ENCODE measurements at regions not wholly inside any gene's neighbourhood (a gene's known extent, or its start where the extent isn't known, plus 50 kb on each side); places are given as distances from the start of the nearest gene placed in this dataset.

DNA sequence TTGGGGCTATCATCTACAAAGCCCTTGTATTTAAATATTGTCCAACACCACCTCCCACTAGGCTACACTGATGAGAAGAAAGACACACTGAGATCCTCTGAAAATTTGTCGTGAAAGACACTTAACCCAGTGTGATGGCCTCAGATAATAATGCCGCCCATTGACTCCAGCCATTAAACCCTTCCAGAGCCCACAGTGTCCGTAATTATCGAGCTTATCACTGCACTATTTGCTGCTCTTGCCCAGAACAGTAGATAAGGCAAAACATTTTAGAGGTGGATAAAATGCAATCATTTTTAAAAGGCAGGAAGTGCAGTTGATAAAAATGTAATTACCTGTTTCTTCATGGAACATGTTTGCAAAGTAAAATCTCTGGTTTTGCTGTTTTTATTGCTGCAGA is 121.3 kb upstream of the DDX18 start:
- Histone ChIP-seq H4K20me1 (ENCODE audit: control insufficient read depth, extremely low read depth, insufficient read depth, low read length) (no peaks in the 10 kb centered on the region), H3K4me3 (replicated peaks in 1 of 4; ENCODE audit: control extremely low read depth in 1 of 4, insufficient read depth in 1 of 4, low read depth in 3 of 4, low read length in 4 of 4) (no peak overlapping the region), H3K79me2 (ENCODE audit: control insufficient read depth, insufficient read depth, low read length) (no peaks in the 10 kb centered on the region), H3K27ac (ENCODE audit: insufficient read depth, low read length) (no peak overlapping the region), H3K4me1 (ENCODE audit: control insufficient read depth, extremely low read depth, insufficient read depth, low read length) (no peaks in the 10 kb centered on the region), H3K27me3 (ENCODE audit: control insufficient read depth, insufficient read depth, low read length) (no peaks in the 10 kb centered on the region), H3K9ac (ENCODE audit: insufficient read depth, low read length) (no peak overlapping the region), H2AFZ (ENCODE audit: low read length) (no peak overlapping the region), H3K36me3 (ENCODE audit: control insufficient read depth, insufficient read depth, low read length) (no peaks in the 10 kb centered on the region), H3K4me2 (ENCODE audit: extremely low read depth, insufficient read depth, low read length) (no peak overlapping the region), H3K9me3 (ENCODE audit: control insufficient read depth, insufficient read depth, low read depth, low read length) (no peaks in the 10 kb centered on the region)
- TF ChIP-seq EZH2 (IDR thresholded peaks at IDR 0.05; ENCODE audit: low read length, missing control alignments) (no peak), CTCF (conservative IDR thresholded peaks at IDR 0.05 in 1 of 2, IDR thresholded peaks at IDR 0.05 in 1 of 2; ENCODE audit: low read depth in 1 of 2, low read length in 2 of 2) (no peak)
- no peak for DNase-seq (ENCODE audit: low read depth in 2 of 2)

DNA sequence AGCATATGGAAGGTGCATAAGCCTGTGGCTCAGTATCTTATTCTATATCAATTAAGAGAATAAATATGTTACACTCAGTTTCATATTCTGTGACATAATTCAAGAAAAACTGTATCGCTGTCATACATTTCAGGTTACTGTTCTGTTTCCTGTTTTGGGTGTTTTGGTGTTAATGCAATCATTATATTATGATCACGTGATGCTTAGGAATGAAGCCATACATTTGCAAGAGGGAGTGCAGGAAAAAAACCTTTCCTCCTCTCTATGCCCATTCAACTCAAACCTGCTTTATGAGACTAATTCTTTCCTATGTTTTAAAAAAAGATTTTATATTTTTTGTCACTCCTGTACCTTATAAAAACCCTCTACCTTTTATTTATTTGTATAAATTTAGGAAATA is 120.8 kb upstream of the DDX18 start:
- Histone ChIP-seq H3K4me1 (ENCODE audit: control insufficient read depth, extremely low read depth, insufficient read depth, low read length) (no peaks in the 10 kb centered on the region), H3K27ac (ENCODE audit: insufficient read depth, low read length) (no peak overlapping the region), H3K79me2 (ENCODE audit: control insufficient read depth, insufficient read depth, low read length) (no peaks in the 10 kb centered on the region), H3K36me3 (ENCODE audit: control insufficient read depth, insufficient read depth, low read length) (no peaks in the 10 kb centered on the region), H4K20me1 (ENCODE audit: control insufficient read depth, extremely low read depth, insufficient read depth, low read length) (no peaks in the 10 kb centered on the region), H3K27me3 (ENCODE audit: control insufficient read depth, insufficient read depth, low read length) (no peaks in the 10 kb centered on the region), H3K9ac (ENCODE audit: insufficient read depth, low read length) (no peak overlapping the region), H3K4me3 (replicated peaks in 1 of 4; ENCODE audit: control extremely low read depth in 1 of 4, insufficient read depth in 1 of 4, low read depth in 3 of 4, low read length in 4 of 4) (no peak overlapping the region), H3K9me3 (ENCODE audit: control insufficient read depth, insufficient read depth, low read depth, low read length) (no peaks in the 10 kb centered on the region), H3K4me2 (ENCODE audit: extremely low read depth, insufficient read depth, low read length) (no peak overlapping the region), H2AFZ (ENCODE audit: low read length) (no peak overlapping the region)
- no peak for TF ChIP-seq EZH2 (IDR thresholded peaks at IDR 0.05; ENCODE audit: low read length, missing control alignments)
- TF ChIP-seq CTCF (conservative IDR thresholded peaks at IDR 0.05 in 1 of 2, IDR thresholded peaks at IDR 0.05 in 1 of 2; ENCODE audit: low read depth in 1 of 2, low read length in 2 of 2), result no peak
- no peak for DNase-seq (ENCODE audit: low read depth in 2 of 2)

DNA sequence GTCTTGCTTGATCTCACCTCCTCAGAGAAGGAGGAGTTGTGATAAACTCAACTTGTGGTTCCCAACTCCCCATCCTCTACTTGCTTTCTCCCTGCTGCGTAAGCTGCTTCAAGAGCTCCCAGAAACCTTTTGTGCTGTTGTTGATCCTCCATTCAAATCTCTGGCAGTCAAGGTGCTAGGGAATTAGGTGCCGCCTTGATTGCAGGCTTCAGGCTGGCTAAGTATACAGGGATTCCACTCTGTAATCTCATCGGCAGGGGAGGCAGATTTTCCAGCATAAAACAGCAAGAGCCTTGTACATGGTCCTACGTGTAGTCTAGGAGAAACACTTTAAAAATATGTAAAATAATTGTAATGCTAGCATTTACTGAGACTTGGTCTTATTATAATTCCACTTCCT is 116.2 kb upstream of the DDX18 start:
- no peak overlapping the region for H3K4me2 ChIP-seq (ENCODE audit: extremely low read depth, insufficient read depth, low read length)
- TF ChIP-seq EZH2 (IDR thresholded peaks at IDR 0.05; ENCODE audit: low read length, missing control alignments) (no peak), CTCF (conservative IDR thresholded peaks at IDR 0.05 in 1 of 2, IDR thresholded peaks at IDR 0.05 in 1 of 2; ENCODE audit: low read depth in 1 of 2, low read length in 2 of 2) (no peak)
- H3K79me2 ChIP-seq (ENCODE audit: control insufficient read depth, insufficient read depth, low read length), result no peaks in the 10 kb centered on the region
- H3K4me3 ChIP-seq (replicated peaks in 1 of 4; ENCODE audit: control extremely low read depth in 1 of 4, insufficient read depth in 1 of 4, low read depth in 3 of 4, low read length in 4 of 4), result no peak overlapping the region
- no peaks in the 10 kb centered on the region for H3K9me3 ChIP-seq (ENCODE audit: control insufficient read depth, insufficient read depth, low read depth, low read length)
- H3K9ac ChIP-seq (ENCODE audit: insufficient read depth, low read length), result no peak overlapping the region
- H3K27ac ChIP-seq (ENCODE audit: insufficient read depth, low read length), result no peak overlapping the region
- DNase-seq (ENCODE audit: low read depth in 2 of 2), result no peak
- H3K36me3 ChIP-seq (ENCODE audit: control insufficient read depth, insufficient read depth, low read length), result no peaks in the 10 kb centered on the region
- no peaks in the 10 kb centered on the region for H3K4me1 ChIP-seq (ENCODE audit: control insufficient read depth, extremely low read depth, insufficient read depth, low read length)
- no peak overlapping the region for H2AFZ ChIP-seq (ENCODE audit: low read length)
- H4K20me1 ChIP-seq (ENCODE audit: control insufficient read depth, extremely low read depth, insufficient read depth, low read length), result no peaks in the 10 kb centered on the region
- H3K27me3 ChIP-seq (ENCODE audit: control insufficient read depth, insufficient read depth, low read length), result no peaks in the 10 kb centered on the region

All from fibroblast of lung (primary cell).